Prostate gland (tissue), 2 donors: ENCODE measurements at regions not wholly inside any gene's neighbourhood (a gene's known extent, or its start where the extent isn't known, plus 50 kb on each side); places are given as distances from the start of the nearest gene placed in this dataset.

Experiments used
- CTCF ChIP-seq, 4 experiments: fragments of 200-600 bp in 2 of 4; fragments of 450-650 bp in 2 of 4; sonication (generic) in 2 of 4; IDR thresholded peaks; 1 replicate in 3 of 4; 2 replicates in 1 of 4; pipeline ENCODE4 v1.5.1; 2016 to 2019; ENCODE audit warnings: antibody characterized with exemption in 4 of 4, mild to moderate bottlenecking in 2 of 4, moderate library complexity in 2 of 4
- POLR2A ChIP-seq: fragments of 450-650 bp; IDR thresholded peaks from one replicate; pipeline ENCODE4 v1.6.1; 2016; ENCODE audit warnings: antibody characterized with exemption, mild to moderate bottlenecking
- POLR2AphosphoS5 ChIP-seq: sonication (generic); formaldehyde crosslinking; IDR thresholded peaks from one replicate; pipeline ENCODE4 v1.6.1; 2017; ENCODE audit warnings: antibody characterized with exemption

- no peak for TF ChIP-seq POLR2A
- no peak for TF ChIP-seq CTCF (IDR thresholded peaks at IDR 0.05)
- TF ChIP-seq POLR2AphosphoS5: no peak
Measured at GRCh38 chr10:31153692-31154091, 122.0 kb upstream of the ZNF438 start.
